NCI-H2171 treated with DMSO at 0.1 percent for 48 hours (cell line): ENCODE measurements at regions not wholly inside any gene's neighbourhood (a gene's known extent, or its start where the extent isn't known, plus 50 kb on each side); places are given as distances from the start of the nearest gene placed in this dataset.

Experiments
- DNase-seq: peaks from one replicate; lab custom pipeline; 2025; lab: John Stamatoyannopoulos, UW

DNA sequence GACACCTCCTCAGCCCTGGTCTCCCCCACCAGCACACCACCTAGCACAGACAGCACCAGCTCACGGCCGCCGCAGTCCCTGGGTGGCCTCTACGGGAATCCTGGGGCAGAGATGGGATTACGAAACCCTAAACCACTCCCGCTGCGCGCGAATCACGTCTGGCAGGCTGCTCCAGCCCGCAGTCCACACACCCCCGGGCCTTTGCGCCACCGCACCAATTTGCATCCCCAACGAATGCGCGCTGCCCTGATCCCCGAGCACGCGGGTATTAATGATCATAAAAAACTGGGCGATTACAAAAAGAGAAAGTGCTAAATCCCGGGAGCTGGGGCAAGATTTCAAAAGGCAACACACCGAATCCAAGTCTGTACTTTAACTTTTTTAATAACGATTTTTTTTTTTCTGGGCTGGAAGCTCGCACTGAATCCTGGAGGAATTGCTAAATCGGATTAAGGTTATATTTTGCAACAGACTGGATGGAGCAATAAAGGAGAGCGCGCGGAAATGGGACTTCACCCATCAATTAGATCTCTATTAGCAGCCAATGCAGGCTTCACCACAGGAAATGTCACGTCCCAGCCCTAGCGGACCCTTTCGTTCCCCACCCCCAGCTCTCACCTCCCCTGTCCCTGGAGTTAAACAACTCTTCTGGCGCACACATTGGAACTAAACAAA, 69.8 kb upstream of the TMEM33 start:
- no peak for DNase-seq

DNA sequence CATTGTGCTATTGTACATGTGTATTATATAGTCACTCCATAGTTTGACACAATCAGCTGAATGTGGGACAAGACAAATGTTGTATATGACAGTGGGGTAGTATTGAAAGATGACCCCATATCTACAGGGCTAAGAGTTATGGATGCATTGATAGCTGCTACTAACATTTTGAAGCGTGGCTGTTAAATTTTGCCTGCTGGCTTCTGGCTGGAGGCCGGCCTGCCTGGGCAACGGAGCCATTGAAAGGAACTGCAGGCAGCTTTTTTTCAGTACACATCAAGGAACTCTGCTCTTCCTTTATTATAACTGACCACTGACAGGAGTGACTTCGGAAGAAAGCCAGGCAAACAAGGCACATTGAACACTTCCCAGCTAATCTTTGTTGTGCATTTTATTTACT, 76.1 kb upstream of the TMEM33 start:
- DNase-seq = no peak

- no peak for DNase-seq
Observed at GRCh38 chr4:41857226-41857641, 78.0 kb upstream of the TMEM33 start.

- no peak for DNase-seq
Observed at GRCh38 chr4:41856797-41857196, 78.4 kb upstream of the TMEM33 start.

DNA sequence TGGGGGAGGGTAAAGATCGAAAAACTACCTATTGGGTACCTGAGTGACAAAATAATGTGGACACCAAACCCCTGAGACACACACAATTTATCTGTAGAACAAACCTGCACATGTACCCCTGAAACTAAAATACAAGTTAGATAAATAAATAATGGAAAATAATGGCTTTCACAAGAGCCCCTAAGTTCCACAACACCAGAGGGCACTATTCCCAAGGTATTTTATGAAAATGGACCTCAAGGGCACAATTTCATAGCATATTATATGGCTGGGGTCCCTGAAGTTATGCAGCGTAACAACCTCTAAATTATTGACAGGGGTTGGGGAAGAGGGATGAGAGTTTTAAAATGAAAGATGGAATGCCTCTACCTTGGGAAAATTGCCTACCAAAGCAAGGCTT, 81.3 kb upstream of the TMEM33 start:
- no peak for DNase-seq

DNA sequence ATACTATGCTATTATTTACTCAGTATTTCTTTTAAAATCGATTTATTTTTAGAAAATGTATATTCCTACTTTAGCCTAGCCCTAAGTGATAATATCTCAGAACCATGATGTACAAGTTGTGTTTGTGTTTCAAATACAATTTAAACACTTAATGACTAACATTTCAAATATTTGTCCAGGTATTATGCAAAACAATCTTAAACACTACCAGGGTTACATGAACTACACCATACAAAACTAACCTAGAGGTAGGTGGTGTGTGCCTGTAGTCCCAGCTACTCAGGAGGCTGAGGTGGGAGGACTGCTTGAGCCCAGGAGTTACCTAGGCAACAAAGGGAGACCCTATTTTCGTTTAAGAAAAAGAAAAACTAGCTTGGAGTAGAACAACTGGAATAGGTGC, 83.0 kb upstream of the TMEM33 start:
- no peak for DNase-seq

DNA sequence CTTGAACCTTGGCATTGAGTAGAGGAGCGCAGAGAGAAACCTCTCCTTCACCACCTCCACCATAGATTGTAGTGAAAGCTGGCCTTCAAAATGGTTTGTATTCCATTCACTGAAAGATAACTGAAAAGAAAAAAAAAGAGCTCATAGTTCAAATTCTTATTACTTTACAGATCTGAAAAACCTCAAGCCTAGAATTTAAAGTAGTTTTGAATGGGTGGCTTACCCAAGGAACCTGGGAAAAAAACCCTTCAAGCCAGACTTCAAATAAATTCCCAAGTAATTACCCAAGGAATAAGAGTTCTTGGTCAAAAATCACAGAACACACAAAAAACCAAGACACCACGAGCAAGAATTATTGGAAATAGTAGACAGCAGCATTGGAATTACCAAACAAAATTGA, 83.6 kb upstream of the TMEM33 start:
- DNase-seq = no peak

DNA sequence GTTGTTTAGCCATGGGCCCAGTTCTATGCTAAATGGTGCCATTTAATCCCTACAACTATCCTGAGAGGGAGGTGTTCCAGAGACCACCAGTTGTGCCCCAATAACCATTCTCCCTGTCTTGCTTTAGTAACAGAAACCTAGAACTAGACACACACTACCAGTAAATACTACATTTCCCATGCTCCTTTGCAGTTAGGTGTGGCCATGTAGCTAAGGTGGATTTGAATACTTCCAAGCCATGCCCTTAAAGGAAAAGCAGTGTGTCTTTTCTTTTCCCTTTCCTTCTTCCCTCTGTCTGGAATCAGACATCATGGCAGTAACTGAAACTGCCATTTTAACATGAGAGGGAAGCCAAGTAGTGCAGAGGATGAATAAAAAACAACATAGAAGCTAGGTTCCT, 90.9 kb upstream of the TMEM33 start:
- DNase-seq = no peak

DNA sequence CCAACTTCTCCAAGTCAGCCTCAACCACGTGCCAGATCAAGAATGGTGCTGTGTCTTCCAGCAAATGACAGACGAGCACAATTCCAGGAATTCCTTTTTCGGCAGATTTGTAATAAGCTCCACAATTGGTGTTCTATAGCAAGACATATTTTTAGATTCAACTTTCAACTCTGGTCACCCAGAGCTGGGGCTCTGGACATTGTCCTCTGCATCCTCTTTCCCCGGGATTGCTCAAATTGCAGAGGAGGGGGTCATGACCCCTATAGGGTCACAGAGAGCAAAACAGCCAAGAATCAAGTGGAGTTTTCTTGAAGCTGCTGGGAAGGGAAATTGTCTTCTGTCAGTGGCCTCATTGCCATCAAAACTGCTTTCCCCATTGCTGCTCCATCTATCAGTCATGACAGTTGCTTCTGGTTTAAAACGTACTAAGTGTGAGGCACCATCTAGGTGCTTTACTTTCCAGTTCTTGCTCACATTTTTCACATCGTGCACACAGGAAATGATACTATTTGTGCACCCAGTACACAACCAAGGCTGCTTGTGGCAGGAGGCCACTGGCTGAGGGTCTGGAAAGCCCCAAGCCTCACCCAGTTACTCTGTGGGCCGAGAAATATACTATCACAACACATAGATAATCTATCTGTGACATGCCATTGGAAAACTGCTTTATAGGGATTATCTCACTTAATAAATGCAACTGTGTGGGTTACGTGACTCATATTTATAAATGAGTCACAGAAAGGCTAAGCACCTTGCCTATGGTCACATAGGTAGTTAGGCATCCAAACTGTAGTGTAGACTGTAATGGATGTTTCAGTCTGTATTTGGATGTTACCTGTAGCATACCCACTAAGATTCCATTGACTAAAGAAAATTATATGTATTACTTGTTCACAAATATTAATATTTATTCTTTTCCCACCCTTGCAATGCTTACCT, 91.7 kb upstream of the PHOX2B start:
- no peak for DNase-seq

GRCh38 chr4:41838590-41838989, 90.1 kb upstream of the PHOX2B start:
- no peak for DNase-seq

DNA sequence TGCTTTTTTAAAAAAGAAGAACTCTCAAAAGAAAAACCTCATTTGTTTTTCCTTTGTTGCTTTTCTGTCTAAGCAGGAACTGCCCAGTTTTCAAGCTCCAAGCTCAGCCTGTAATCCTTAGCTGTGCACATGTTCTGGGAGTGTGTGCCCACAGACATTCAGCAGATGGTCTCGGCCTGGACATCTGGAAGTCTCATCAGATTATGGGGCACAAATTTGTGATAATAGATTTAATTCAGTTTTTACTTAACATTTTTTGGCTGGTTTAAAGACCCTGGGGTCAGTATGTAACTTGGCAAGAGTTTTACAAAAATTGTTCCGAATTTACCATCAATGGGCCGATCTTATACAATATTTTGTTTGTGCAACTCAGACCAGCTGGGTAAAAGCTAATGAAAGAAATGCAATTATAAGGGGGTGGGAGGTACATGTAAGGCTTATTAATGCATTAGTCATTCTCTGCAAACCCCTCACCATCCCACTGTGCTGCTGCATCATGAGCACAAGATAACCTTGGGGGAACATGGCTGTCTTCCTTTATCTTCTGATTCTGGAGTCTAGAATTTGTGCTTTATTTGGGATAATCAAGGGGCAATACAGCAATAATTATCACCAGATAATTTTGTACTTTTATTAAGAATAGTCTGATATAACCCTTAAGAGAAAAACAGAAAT, 86.9 kb upstream of the PHOX2B start:
- DNase-seq = no peak

DNA sequence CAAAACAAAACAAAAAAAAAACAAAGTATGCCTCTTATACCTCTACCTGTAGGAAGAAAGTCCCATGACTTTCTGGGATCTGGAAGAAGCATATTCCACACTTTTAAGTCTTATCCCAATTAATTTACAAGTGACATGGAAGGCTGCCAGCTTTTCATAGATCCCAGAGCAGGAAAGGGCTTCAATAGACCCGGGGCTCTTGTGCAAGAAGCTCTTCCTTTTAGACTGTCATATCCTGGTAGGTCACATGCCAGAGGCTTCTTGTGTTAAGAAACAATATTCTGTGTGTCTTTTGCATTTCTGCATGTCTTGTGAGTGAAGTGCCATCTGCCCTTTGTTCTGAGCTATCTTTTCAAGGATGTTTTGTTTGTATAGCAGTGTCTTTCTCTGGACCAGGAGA, 84.4 kb upstream of the PHOX2B start:
- no peak for DNase-seq

GRCh38 chr4:41822325-41822724, 73.8 kb upstream of the PHOX2B start:
- DNase-seq = peak; percentile 18

DNA sequence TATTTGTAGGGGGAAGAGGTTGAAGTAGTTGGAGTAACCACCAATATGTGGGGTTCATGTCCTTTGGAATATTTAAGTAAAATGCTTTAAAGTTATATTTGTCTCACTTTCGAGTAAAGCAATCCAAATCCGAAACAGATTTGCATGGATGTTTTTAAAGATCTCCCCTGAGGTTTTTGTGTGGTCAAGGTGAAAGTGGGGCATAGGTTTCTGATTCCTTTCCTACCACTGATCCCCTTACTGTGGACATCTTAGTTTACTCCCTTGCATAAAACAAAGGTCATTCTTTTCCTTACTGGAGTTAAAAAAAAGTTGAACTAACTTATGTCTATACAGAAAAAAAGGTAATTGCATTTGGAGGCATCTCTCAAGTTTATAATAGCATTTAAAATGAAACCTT, 71.9 kb upstream of the PHOX2B start:
- no peak for DNase-seq

- DNase-seq = no peak
Observed at GRCh38 chr4:41819621-41820020, 71.1 kb upstream of the PHOX2B start.

GRCh38 chr4:41815473-41815872, 66.9 kb upstream of the PHOX2B start:
- no peak for DNase-seq

DNA sequence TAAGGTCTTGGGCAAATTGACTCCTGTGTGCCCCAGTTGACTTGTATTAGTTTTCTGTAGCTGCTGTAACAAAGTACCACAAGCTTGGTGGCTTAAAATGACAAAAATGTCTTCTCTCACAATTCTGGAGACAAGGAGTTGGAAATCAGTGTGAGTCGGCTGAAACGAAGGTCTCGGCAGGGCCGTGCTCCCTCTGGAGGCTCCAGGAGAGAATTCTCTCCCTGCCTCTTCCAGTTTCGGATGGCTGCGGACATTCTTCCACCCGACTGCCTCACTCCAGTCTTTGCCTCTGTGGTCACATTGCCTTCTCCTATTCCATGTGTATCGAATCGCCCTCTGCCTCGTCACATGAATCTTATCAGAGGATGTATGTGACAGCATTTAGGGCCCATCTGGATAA, 66.0 kb upstream of the PHOX2B start:
- no peak for DNase-seq

- DNase-seq = no peak
Observed at GRCh38 chr4:41806807-41807206, 58.3 kb upstream of the PHOX2B start.

DNA sequence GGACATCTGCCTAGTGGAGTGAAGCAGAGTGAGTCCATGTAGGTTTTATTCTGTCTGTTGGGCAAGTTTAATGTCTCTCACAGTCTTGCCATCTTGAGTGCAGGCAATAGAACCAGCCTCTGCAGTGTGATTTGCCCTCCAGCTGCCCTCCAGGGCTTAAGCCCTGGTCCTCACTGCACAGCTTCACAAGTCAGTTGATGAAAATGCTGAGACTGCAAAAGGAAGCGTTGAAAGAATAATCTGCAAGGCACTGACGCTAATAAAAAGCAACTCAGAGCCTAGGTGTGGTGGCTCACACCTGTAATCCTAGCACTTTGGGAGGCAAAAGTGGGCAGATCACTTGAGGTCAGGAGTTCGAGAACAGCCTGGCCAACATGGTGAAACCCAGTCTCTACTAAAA, 54.1 kb upstream of the PHOX2B start:
- DNase-seq = no peak

- DNase-seq = no peak
Observed at GRCh38 chr4:41799126-41799525, 50.6 kb upstream of the PHOX2B start.
